LNCaP clone FGC (cell line): ENCODE measurements at regions not wholly inside any gene's neighbourhood (a gene's known extent, or its start where the extent isn't known, plus 50 kb on each side); places are given as distances from the start of the nearest gene placed in this dataset.

Experiments
- DNase-seq: peaks from one replicate; pipeline ENCODE4 v3.0.0-alpha.2; 2011; ENCODE audit warnings: low read depth
- H3K4me3 ChIP-seq: 2 replicates; pipeline ENCODE4 v1.5.1; 2011; ENCODE audit warnings: mild to moderate bottlenecking, low read depth, low read length, control low read depth
- CTCF ChIP-seq: IDR thresholded peaks from 2 replicates; pipeline ENCODE4 v1.5.1; 2012; ENCODE audit warnings: mild to moderate bottlenecking; ENCODE audit not compliant: control insufficient read depth, insufficient read depth; ENCODE audit errors: extremely low read depth

GRCh38 chr10:129339191-129339590 lies 127.8 kb upstream of the MGMT start:
- H3K4me3 ChIP-seq = no peak overlapping the region
- DNase-seq = no peak
- no peak for TF ChIP-seq CTCF

- DNase-seq = no peak
- H3K4me3 ChIP-seq = no peak overlapping the region
- no peak for TF ChIP-seq CTCF
Measured at GRCh38 chr10:129339841-129340240, 127.2 kb upstream of the MGMT start.

- no peak for DNase-seq
- TF ChIP-seq CTCF = no peak
- H3K4me3 ChIP-seq = no peak overlapping the region
Measured at GRCh38 chr10:129341087-129341486, 126.0 kb upstream of the MGMT start.

DNA sequence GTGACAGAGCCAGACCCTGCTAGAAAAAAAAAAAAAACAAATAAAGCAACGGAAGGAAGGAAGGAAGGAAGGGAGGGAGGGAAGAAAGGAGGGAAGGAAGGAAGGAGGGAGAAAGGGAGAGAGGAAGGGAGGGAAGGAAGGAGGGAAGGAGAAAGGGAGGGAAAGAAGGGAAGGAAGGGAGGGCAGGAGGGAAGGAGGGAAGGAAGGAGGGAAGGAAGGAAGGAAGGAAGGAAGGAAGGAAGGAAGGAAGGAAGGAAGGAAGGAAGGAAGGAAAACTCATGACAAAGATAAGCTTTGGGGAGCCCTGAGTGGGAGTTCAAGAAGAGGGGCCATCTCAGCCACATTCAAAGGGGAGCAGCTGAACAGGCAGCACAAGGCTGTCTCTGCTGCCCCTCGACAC lies 124.7 kb upstream of the MGMT start:
- no peak for DNase-seq
- no peak overlapping the region for H3K4me3 ChIP-seq
- no peak for TF ChIP-seq CTCF

- no peak for DNase-seq
- no peak for TF ChIP-seq CTCF
- no peak overlapping the region for H3K4me3 ChIP-seq
Measured at GRCh38 chr10:129343141-129343540, 123.9 kb upstream of the MGMT start.

DNA sequence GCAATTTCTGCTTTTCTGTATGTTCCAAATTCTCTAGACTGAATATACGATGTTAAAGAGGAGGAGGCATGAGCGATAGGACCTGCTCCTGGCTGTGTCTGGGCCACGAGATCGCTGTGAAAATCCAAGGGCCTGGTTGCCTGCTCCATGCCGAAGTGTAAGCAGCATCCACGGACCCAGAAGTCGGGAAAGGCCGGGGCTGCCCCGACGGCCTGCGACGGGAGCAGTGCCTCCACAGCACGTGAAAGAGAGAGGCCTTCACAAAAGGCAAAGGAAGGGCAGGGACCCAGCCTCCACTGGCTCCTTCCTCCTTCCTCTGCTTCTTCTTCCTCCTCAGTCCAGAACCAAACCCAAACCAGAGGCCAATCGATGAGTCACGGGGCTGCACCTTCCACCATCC lies 122.9 kb upstream of the MGMT start:
- no peak for TF ChIP-seq CTCF
- DNase-seq = no peak
- H3K4me3 ChIP-seq = no peak overlapping the region

GRCh38 chr10:129344731-129345355 lies 122.2 kb upstream of the MGMT start:
- TF ChIP-seq CTCF = no peak
- no peak overlapping the region for H3K4me3 ChIP-seq
- no peak for DNase-seq
